RKO (cell line): ENCODE measurements at regions not wholly inside any gene's neighbourhood (a gene's known extent, or its start where the extent isn't known, plus 50 kb on each side); places are given as distances from the start of the nearest gene placed in this dataset.
A peak's percentile ranks its signal among the peaks of the same experiment; 100 is the strongest.
"Not testable (repeated sequence)": the region's sequence is repeated elsewhere in the genome, so short reads cannot be mapped to it uniquely, and the experiment has no call there.

ENCODE experiments used
- DNase-seq: peaks from one replicate; pipeline ENCODE4 v3.0.0-alpha.2; 2016; ENCODE audit warnings: low spot score

GRCh38 chr11:80937842-80938241 lies 1497.0 kb upstream of the TENM4 start:
- DNase-seq = peak; percentile 25

GRCh38 chr11:80930038-80930437 lies 1489.2 kb upstream of the TENM4 start:
- DNase-seq = no peak

- no peak for DNase-seq
Observed at GRCh38 chr11:80929031-80929805, 1488.4 kb upstream of the TENM4 start.

GRCh38 chr11:80925321-80925720 lies 1484.5 kb upstream of the TENM4 start:
- no peak for DNase-seq

GRCh38 chr11:80921310-80921709 lies 1480.5 kb upstream of the TENM4 start:
- DNase-seq = not testable (repeated sequence)

DNA sequence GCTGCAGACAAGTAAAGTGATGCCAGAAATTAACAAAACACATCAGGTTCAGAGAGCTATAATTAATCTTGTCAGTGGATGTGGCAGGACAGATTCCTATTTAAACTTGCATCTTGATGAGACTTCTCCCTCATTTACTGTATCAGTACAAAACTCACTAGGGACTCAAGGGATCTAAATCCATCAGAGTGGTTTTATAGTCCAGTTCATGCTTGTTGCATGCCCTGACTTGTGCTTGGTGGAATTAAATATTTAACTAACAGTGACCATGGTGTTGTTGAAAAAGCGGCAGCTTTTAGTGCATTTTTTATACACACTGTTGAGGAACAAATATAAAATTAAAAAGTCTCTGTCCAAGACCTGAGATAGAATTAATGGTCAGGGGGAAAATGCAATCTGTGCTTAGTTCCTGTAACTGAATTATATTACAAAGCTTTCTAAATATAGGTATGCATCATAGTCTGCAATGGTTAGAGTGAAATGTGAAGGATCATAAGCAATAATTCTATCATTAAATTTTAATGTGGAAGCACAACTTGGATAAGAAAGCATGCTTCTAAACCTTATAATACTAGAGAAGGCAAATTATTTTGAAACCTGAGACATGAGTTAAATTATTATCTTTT lies 1475.5 kb upstream of the TENM4 start:
- no peak for DNase-seq

GRCh38 chr11:80914311-80914710 lies 1473.5 kb upstream of the TENM4 start:
- no peak for DNase-seq

DNA sequence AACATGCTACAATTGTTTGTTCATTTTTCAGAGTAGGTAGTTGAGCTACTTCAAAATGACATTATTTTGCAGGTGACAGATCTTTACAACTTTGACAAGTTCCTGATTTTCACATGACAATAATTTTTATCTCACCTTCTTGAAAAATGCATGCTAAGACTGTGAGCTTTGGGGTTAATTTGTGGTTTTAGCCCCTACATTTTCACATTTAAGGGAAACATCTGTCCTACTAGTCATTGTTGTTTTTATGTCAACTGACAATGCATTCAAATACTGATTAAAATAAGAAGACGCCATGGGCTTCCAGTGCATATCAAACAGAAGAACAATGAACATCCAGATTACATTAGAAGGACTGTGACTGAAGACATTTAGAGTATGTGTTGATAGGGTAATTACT lies 1470.8 kb upstream of the TENM4 start:
- no peak for DNase-seq

DNA sequence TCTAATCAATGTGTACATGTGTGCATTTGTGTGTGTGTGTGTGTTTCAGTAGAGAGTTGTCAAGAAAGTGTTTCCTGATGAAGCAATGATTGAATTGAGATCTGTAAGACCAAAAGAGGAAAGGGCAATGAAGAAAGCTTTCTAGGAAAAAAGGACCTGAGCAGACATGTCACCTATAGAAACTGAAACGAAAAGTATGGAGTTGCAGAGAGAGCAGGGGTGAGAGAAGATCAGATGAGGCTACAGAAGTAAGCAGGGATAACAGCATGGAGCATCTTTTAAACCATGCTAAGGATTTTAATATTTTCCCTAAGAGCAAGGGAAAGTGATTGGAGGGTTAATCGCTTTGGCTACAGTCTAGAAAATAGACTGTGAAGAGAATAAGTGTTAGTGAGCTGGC lies 1459.4 kb upstream of the TENM4 start:
- no peak for DNase-seq

- DNase-seq = no peak
Observed at GRCh38 chr11:80899381-80899780, 1458.6 kb upstream of the TENM4 start.

DNA sequence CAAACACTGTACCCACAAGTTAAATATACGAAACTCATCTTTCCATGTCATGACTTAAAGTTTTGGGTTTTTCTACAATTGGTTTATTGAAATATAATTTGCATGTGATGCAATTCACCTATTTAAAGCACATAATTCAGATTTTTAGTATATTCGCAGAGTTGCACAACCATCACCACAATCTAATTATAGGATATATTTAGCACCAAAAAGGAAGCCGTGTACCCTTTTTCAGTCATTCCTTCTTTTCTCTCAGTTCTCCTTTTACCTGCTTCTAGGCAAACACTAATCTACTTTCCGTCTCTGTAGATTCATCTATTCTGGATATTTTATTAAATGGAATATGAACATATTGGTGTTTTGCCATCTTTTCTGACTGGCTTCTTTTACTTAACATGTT lies 1458.1 kb upstream of the TENM4 start:
- DNase-seq = no peak

- DNase-seq = no peak
Observed at GRCh38 chr11:80886684-80887083, 1445.9 kb upstream of the TENM4 start.

DNA sequence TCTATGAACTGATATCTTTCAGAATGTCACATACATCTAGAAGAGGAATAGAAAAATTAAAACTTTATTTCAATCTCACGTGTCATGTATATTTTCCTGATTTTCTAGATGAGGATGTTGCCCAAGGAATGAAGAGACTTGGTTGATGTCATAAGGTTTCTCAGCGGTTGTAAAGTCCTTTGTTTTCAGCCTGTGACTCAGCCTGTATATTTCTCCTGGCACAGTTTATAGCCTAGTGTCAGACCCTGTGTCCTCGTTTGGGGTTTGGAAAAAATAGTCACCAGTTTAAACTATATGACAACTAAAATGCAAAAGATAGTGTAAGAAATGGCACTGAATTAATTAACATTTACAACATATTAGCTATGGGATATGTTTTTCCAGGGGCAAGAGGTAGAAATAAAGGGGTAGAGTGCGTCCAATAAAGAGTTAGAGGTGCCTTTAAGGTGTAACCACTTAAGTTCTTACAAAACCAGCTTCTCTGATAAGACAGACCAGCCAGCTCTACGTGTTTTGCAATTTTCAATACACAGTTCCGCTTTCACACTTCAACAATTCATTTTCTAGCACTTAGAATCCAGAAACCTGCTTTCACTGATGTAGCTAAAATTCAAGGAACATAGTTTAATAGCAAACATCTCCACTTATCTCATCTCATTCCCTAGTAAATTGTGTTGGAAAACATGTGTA lies 1432.6 kb upstream of the TENM4 start:
- DNase-seq = no peak

GRCh38 chr11:80872116-80872728 lies 1431.4 kb upstream of the TENM4 start:
- DNase-seq = no peak

GRCh38 chr11:80868831-80869230 lies 1428.0 kb upstream of the TENM4 start:
- no peak for DNase-seq

GRCh38 chr11:80862011-80862410 lies 1421.2 kb upstream of the TENM4 start:
- DNase-seq = no peak

DNA sequence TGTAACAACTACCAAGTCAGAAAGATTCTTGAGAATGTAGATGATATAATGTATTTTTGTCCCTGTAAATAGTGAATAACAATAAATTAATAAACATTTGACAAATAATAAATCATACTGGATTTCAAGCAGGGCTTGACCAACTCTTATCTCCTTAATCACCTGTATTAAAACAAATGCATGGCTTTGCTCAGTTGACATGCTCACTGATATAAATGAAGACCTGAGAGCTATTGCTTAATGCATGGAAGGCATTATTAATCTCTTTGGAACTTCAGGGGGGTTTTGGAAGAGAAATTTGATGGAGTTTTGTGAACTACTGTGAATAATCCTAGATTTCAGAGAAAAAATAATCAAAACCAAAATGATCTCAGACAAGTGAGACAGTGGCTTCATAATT lies 1420.4 kb upstream of the TENM4 start:
- DNase-seq = no peak

DNA sequence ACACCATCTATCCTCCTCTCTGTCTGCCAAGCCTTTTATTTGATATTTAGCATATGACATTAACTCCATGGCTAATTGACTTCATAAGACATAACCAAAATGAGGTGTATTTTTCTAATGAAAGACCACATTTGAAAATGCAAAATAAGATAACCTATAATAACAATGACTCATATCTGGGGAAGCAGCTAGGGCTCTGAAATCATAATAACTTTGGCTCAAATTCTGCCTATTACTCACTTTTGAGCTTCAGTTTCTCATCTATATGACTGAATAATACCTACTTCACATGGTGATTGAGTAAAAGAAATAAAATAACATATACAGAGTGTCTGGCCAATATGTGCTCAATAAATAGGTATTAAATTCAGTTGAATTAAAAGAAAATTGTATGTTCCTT lies 1419.8 kb upstream of the TENM4 start:
- DNase-seq = no peak

DNA sequence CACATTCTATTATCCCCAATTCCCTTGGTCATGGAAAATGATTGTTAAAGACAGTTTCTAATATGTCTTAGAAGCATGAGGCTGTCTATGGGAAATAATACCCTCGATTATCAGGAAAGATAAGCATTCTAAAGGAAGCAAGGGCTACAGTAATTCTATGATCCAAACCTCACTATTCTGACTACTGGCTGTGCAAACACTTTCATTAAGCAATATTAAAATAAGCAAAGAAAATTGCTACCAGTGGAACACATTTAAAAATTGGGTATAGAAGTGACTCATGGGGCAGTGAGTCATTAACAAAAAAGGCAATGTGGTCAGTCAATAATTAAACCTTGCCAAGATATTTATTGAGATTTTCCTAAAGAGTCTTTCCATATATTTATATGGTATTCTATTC lies 1415.2 kb upstream of the TENM4 start:
- DNase-seq = peak; percentile 3

GRCh38 chr11:80855426-80855825 lies 1414.6 kb upstream of the TENM4 start:
- DNase-seq = no peak

DNA sequence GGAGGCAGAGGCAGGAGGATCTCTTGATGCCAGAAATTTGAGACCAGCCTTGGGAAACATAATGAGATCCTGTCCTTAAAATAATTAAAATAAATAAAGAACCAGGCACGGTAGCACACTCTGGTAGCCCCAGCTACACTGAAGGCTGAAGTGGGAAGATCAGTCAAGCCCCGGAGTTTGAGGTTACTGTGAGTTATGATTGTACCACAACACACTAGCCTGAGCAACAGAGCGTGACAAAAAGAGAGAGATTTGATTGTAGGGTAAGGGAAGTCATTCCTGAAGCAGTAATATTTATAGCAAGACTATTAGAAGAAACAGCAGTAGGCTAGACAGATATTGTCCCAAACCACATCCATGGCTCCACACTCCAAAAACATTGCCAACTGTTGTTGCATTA lies 1408.4 kb upstream of the TENM4 start:
- DNase-seq = no peak

DNA sequence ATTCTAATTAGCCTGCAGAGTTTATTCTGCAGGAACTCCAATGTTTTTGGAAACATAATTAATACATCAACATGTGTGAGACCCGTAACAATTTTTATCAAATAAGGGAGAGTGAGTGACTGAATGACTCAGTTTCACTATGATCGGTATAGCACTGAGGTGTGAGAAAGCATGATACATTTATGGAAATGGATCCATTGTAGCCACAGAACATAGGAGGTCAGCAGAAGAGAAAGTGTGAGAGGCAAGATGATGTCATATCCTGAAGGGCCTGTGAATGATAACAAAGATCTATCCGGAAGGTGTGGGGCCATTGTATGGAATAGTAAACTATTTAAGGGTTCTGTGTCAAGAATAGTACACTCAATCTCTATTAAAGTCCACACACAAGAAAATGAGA lies 1406.1 kb upstream of the TENM4 start:
- no peak for DNase-seq

DNA sequence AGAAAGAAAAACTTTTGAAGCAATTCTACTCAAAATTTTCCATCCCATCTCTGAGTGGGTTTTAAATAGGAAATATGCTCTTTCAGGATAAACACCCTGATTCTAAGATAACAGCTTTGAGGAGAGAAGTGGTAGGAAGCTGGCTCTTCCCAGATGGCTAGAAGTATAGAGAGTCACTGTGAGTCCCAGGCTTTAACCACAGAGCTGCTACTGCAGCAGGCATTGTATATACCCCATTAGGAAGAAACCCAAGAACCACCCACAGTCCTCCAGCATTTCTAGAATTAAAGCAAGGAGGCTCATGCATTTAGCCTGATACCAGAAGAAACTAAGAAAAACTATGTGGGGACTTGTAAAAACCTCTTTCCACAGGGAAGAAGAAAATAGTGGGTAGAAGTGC lies 1405.6 kb upstream of the TENM4 start:
- DNase-seq = no peak
